Transverse colon (tissue), 4 donors: ENCODE measurements at regions not wholly inside any gene's neighbourhood (a gene's known extent, or its start where the extent isn't known, plus 50 kb on each side); places are given as distances from the start of the nearest gene placed in this dataset.

ENCODE experiments used
- DNase-seq: peaks from one replicate; pipeline ENCODE4 v3.0.0-alpha.2; 2019
- H3K27ac ChIP-seq, 4 donors: fragments of 200-600 bp; sonication (generic); 2 replicates each; pipeline ENCODE4 v1.5.1; 2016 to 2018; ENCODE audit warnings: inconsistent platforms in 4 of 4
- H3K27me3 ChIP-seq: fragments of 200-600 bp; sonication (generic); 2 replicates; pipeline ENCODE4 v1.5.1; 2017; ENCODE audit warnings: inconsistent platforms
- H3K36me3 ChIP-seq, 4 donors: fragments of 200-600 bp; sonication (generic); 2 replicates each; pipeline ENCODE4 v1.5.1; 2017 to 2019; ENCODE audit warnings: inconsistent platforms in 4 of 4
- H3K4me1 ChIP-seq, 4 donors: fragments of 200-600 bp; sonication (generic); 2 replicates each; pipeline ENCODE4 v1.5.1; 2017 to 2020; ENCODE audit warnings: inconsistent platforms in 4 of 4
- H3K4me3 ChIP-seq, 4 donors: fragments of 200-600 bp; sonication (generic); 1 replicate in 1 of 4; 2 replicates in 3 of 4; pipeline versions ENCODE4 v1.5.1 to v1.6.1; 2017 to 2019; ENCODE audit warnings: inconsistent platforms in 4 of 4
- H3K9me3 ChIP-seq, 2 donors: fragments of 200-600 bp; sonication (generic); 2 replicates each; pipeline ENCODE4 v1.5.1; 2017 to 2019; ENCODE audit warnings: inconsistent platforms in 2 of 2
- EP300 ChIP-seq: sonication (generic); formaldehyde crosslinking; IDR thresholded peaks from one replicate; pipeline ENCODE4 v1.6.1; 2017; ENCODE audit warnings: antibody characterized with exemption, low read depth
- POLR2A ChIP-seq: fragments of 450-650 bp; IDR thresholded peaks from one replicate; pipeline ENCODE4 v1.6.1; 2016; ENCODE audit warnings: antibody characterized with exemption, mild to moderate bottlenecking, moderate library complexity
- POLR2AphosphoS5 ChIP-seq, 3 donors: sonication (generic); formaldehyde crosslinking; IDR thresholded peaks; one replicate each; pipeline ENCODE4 v1.6.1; 2016; ENCODE audit warnings: antibody characterized with exemption in 3 of 3
- WGBS, 2 donors: methylation state at CpG; one replicate each; pipeline ENCODE4 v1.1.5; 2018; ENCODE audit warnings: low coverage in 1 of 2; 5-methylcytosine and 5-hydroxymethylcytosine counted together
- in situ Hi-C, 4 donors: fragments of 200-750 bp; cut with MboI; loops; one replicate each; pipeline versions ENCODE4 v1.15.0 to v1.15.1; 2017; ENCODE audit warnings: low sequenced_read_pairs in 3 of 4, low pct_ligation_motif_present in 1 of 4, low pct_unique_long_range_greater_than_20kb in 1 of 4
- intact Hi-C: fragments of 100-400 bp; cut with DNase I; formaldehyde crosslinking; loops from one replicate; pipeline ENCODE4 v1.15.1; 2023; ENCODE audit warnings: low total_unique reads
- TF ChIP-seq, protein P1 (sequence below), 5 experiments: fragments of 200-600 bp in 3 of 5; fragments of 450-650 bp in 2 of 5; sonication (generic) in 3 of 5; IDR thresholded peaks; 1 replicate in 2 of 5; 2 replicates in 3 of 5; pipeline ENCODE4 v1.5.1; 2016 to 2017; ENCODE audit warnings: antibody characterized with exemption in 5 of 5, inconsistent platforms in 3 of 5, mild to moderate bottlenecking in 2 of 5, moderate library complexity in 1 of 5

DNA sequence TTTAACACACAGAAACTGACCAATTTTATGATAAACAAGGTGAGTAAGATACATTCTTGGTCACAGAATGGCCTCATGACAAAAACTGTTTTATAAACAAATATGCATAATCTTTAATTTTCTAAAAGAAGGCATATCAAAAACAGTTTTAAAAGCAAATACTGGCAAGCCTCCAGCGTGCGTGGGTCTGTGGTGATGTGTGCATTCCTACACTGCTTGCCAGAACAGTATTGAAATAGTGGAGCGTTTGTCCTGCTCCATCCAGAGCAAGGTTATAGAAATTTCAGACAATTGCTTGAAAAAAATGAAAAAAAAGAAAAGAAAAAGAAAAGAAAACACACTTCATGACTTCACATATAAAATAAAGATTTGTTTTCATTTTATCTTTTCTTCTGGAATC is 140.9 kb downstream of the MZT1 start:
- Histone ChIP-seq H3K9me3 (no peaks in the 10 kb centered on the region), H3K4me3 (no peak overlapping the region), H3K4me1 (no peaks in the 10 kb centered on the region), H3K27ac (no peak overlapping the region), H3K27me3 (no peaks in the 10 kb centered on the region), H3K36me3 (no peaks in the 10 kb centered on the region)
- in situ Hi-C loops (no loop called here), intact Hi-C loops (no loop called here)
- TF ChIP-seq POLR2AphosphoS5 (IDR thresholded peaks at IDR 0.05) = no peak
- TF ChIP-seq, protein P1, sequence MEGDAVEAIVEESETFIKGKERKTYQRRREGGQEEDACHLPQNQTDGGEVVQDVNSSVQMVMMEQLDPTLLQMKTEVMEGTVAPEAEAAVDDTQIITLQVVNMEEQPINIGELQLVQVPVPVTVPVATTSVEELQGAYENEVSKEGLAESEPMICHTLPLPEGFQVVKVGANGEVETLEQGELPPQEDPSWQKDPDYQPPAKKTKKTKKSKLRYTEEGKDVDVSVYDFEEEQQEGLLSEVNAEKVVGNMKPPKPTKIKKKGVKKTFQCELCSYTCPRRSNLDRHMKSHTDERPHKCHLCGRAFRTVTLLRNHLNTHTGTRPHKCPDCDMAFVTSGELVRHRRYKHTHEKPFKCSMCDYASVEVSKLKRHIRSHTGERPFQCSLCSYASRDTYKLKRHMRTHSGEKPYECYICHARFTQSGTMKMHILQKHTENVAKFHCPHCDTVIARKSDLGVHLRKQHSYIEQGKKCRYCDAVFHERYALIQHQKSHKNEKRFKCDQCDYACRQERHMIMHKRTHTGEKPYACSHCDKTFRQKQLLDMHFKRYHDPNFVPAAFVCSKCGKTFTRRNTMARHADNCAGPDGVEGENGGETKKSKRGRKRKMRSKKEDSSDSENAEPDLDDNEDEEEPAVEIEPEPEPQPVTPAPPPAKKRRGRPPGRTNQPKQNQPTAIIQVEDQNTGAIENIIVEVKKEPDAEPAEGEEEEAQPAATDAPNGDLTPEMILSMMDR (IDR thresholded peaks at IDR 0.05) = no peak
- no peak for TF ChIP-seq POLR2A
- no peak for TF ChIP-seq EP300
- DNase-seq = no peak
- WGBS, 2 donors = 30 to 38% methylated on average over 3 of the region's 3 CpGs

DNA sequence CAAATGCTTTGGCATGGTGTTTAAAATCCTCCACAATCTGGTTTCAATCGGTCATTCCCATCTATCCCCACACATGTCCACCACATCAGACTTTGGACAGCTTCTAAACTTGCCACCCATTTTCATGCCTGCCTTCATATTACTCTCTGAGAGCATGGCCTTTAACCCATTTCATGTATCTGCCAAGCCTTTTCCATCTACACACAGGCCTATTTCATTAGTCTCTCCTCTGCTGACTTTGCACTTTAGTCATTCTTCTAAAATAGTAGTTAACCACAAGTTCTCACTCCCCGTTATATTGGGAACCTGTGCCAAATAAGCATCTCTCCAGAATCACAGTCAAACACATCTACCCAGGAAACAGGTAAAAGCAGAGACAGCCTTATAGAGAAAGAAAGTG is 142.2 kb downstream of the MZT1 start:
- H3K4me1 ChIP-seq = no peaks in the 10 kb centered on the region
- WGBS, 2 donors = 71 to 78% methylated on average over 1 to 2 of the region's 2 CpGs
- TF ChIP-seq POLR2A (no peak), EP300 (no peak), POLR2AphosphoS5 (IDR thresholded peaks at IDR 0.05) (no peak)
- TF ChIP-seq, protein P1 (IDR thresholded peaks at IDR 0.05) = no peak
- no peak overlapping the region for H3K4me3 ChIP-seq
- no peak for DNase-seq
- H3K27me3 ChIP-seq = no peaks in the 10 kb centered on the region
- no peaks in the 10 kb centered on the region for H3K36me3 ChIP-seq
- no peak overlapping the region for H3K27ac ChIP-seq
- intact Hi-C loops (no loop called here), in situ Hi-C loops (no loop called here)
- H3K9me3 ChIP-seq = no peaks in the 10 kb centered on the region

DNA sequence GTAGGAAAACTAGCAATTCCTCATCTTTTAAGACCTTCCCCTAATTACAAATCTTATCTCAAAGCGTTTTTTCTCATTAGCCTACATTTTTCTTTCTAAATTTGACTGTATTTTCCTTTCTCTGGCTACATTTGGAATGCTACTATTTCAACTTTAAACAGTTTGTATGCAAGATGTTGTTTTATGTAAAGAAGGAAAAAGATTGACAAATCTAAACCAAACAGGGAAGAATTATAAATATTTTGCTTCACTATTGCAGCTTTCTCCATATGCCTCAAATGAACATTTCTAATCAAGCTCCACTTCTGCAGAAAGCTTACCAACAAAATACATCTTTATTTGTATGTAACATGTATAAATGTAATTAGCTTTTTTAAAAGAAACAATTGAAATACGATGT is 156.2 kb downstream of the MZT1 start:
- H3K4me3 ChIP-seq = no peak overlapping the region

DNA sequence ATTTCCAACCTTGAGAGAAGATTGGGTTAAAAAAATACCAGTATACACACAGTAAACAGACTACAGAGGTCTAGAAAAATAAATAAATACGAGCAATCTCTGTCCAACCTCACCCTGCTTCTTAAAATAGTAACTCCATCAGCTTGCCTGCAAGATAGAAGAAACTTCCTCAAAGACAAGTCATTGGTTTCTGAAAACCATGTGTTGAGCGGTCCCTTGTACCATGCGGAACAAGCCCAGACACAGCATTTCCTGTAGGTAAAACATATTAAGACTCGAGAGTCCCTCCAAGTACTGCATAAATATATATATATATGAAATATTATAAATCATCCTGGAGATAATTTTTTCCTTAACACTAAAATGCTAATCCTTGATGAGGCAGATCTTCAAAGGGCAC is 157.4 kb downstream of the MZT1 start:
- Histone ChIP-seq H3K27me3 (no peaks in the 10 kb centered on the region), H3K4me3 (no peak overlapping the region), H3K36me3 (no peaks in the 10 kb centered on the region), H3K27ac (no peak overlapping the region), H3K9me3 (no peaks in the 10 kb centered on the region), H3K4me1 (no peaks in the 10 kb centered on the region)
- TF ChIP-seq EP300 = no peak
- no peak for TF ChIP-seq POLR2AphosphoS5 (IDR thresholded peaks at IDR 0.05)
- no peak for TF ChIP-seq POLR2A
- in situ Hi-C loops (no loop called here), intact Hi-C loops (no loop called here)
- WGBS, 2 donors = 54 to 59% methylated on average over 4 of the region's 4 CpGs
- no peak for DNase-seq

More for the DNA sequence above, 156.2 kb downstream of the MZT1 start:
- Histone ChIP-seq H3K4me1 (no peaks in the 10 kb centered on the region), H3K27me3 (no peaks in the 10 kb centered on the region), H3K27ac (no peak overlapping the region), H3K36me3 (no peaks in the 10 kb centered on the region), H3K9me3 (no peaks in the 10 kb centered on the region)
- in situ Hi-C loops = no loop called here
- 59 to 60% methylated on average over 2 of the region's 2 CpGs for WGBS, 2 donors
- no peak for DNase-seq
- intact Hi-C loops = no loop called here
- TF ChIP-seq, protein P1 (IDR thresholded peaks at IDR 0.05) = no peak
- no peak for TF ChIP-seq POLR2A
- TF ChIP-seq POLR2AphosphoS5 (IDR thresholded peaks at IDR 0.05) = no peak
- TF ChIP-seq EP300 = no peak

DNA sequence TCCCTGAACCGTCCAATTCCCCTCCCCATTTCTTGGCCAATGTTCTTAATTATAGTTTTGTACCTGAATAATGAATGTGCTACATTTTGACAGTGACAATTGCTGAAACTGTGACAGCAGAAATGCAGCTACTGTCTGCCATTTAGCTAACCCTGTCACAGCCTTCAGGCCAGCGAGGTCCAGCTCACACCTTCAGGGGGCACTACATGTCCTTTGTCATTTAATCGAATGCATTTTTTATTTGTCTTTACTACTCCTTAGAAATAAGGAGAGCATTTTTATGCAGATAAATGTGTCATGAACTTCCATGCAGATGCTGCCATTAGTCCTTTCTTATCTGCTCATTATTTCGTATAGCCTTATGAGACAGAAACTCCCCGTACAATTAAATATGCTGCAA is 159.9 kb downstream of the MZT1 start:
- TF ChIP-seq POLR2AphosphoS5 (IDR thresholded peaks at IDR 0.05) = no peak
- TF ChIP-seq, protein P1 (IDR thresholded peaks at IDR 0.05) = no peak
- TF ChIP-seq EP300 = no peak
- TF ChIP-seq POLR2A = no peak
- DNase-seq = no peak
- in situ Hi-C loops = no loop called here
- H3K4me1 ChIP-seq = no peaks in the 10 kb centered on the region
- intact Hi-C loops = no loop called here
- 75 to 83% methylated on average over 5 of the region's 5 CpGs for WGBS, 2 donors
- no peaks in the 10 kb centered on the region for H3K9me3 ChIP-seq
- H3K27me3 ChIP-seq = no peaks in the 10 kb centered on the region
- H3K4me3 ChIP-seq = no peak overlapping the region
- no peaks in the 10 kb centered on the region for H3K36me3 ChIP-seq
- no peak overlapping the region for H3K27ac ChIP-seq
